CD14-positive monocyte (primary cell): ENCODE measurements at regions not wholly inside any gene's neighbourhood (a gene's known extent, or its start where the extent isn't known, plus 50 kb on each side); places are given as distances from the start of the nearest gene placed in this dataset.

Experiments used
- DNase-seq, 3 donors: peaks; one replicate each; pipeline ENCODE4 v3.0.0-alpha.2; 2011 to 2022
- H2AFZ ChIP-seq: 2 replicates; pipeline ENCODE4 v1.6.0; 2012; ENCODE audit warnings: mild to moderate bottlenecking, low read depth, low read length, inconsistent platforms; ENCODE audit not compliant: insufficient read depth, poor library complexity, severe bottlenecking
- H3K27ac ChIP-seq, 2 donors: 1 replicate in 1 of 2; 2 replicates in 1 of 2; pipeline ENCODE4 v1.5.1; 2012 to 2013; ENCODE audit warnings: low read length in 2 of 2, control low read depth in 1 of 2, inconsistent platforms in 1 of 2, low read depth in 1 of 2, mild to moderate bottlenecking in 1 of 2
- H3K27me3 ChIP-seq, 2 donors: one replicate each; pipeline versions ENCODE4 v1.6.0 to v1.6.1; 2011 to 2013; ENCODE audit warnings: low read length in 2 of 2; ENCODE audit not compliant: control insufficient read depth in 2 of 2, insufficient read depth in 2 of 2
- H3K36me3 ChIP-seq, 2 donors: replicated peaks in 1 of 2; 1 replicate in 1 of 2; 2 replicates in 1 of 2; pipeline versions ENCODE4 v1.5.1 to v1.6.1; 2012 to 2013; ENCODE audit warnings: low read length in 2 of 2, control low read depth in 1 of 2, inconsistent platforms in 1 of 2, mild to moderate bottlenecking in 1 of 2; ENCODE audit not compliant: insufficient read depth in 2 of 2, control insufficient read depth in 1 of 2
- H3K4me1 ChIP-seq, 2 donors: 1 replicate in 1 of 2; 2 replicates in 1 of 2; pipeline versions ENCODE4 v1.5.1 to v1.6.1; 2012 to 2013; ENCODE audit warnings: low read length in 2 of 2, control low read depth in 1 of 2, inconsistent platforms in 1 of 2, mild to moderate bottlenecking in 1 of 2, moderate library complexity in 1 of 2; ENCODE audit not compliant: insufficient read depth in 2 of 2, control insufficient read depth in 1 of 2
- H3K4me2 ChIP-seq: replicated peaks from 2 replicates; pipeline ENCODE3; 2012; ENCODE audit warnings: low read length, moderate library complexity, mild to moderate bottlenecking; ENCODE audit not compliant: poor library complexity, severe bottlenecking; ENCODE audit errors: extremely low read depth
- H3K4me3 ChIP-seq, 3 experiments: fragments of 200-600 bp in 1 of 3; sonication (generic) in 1 of 3; replicated peaks in 1 of 3; 1 replicate in 2 of 3; 2 replicates in 1 of 3; pipeline ENCODE4 v1.5.1; 2011 to 2013; ENCODE audit warnings: low read length in 3 of 3, mild to moderate bottlenecking in 3 of 3, control low read depth in 2 of 3, low read depth in 2 of 3, inconsistent platforms in 1 of 3, moderate library complexity in 1 of 3
- H3K79me2 ChIP-seq: 2 replicates; pipeline ENCODE4 v1.6.0; 2012; ENCODE audit warnings: mild to moderate bottlenecking, control low read depth, inconsistent platforms, low read length, moderate library complexity; ENCODE audit not compliant: insufficient read depth
- H3K9ac ChIP-seq: 2 replicates; pipeline ENCODE4 v1.6.0; 2017; ENCODE audit warnings: low read length, mild to moderate bottlenecking; ENCODE audit not compliant: insufficient read depth, poor library complexity, severe bottlenecking
- H3K9me3 ChIP-seq, 2 donors: replicated peaks in 1 of 2; 1 replicate in 1 of 2; 2 replicates in 1 of 2; pipeline versions ENCODE4 v1.5.1 to v1.6.1; 2012 to 2013; ENCODE audit warnings: low read length in 2 of 2, control low read depth in 1 of 2; ENCODE audit not compliant: control insufficient read depth in 1 of 2, insufficient read depth in 1 of 2
- H4K20me1 ChIP-seq: 2 replicates; pipeline ENCODE4 v1.6.0; 2012; ENCODE audit warnings: mild to moderate bottlenecking, low read length, control low read depth, moderate library complexity; ENCODE audit not compliant: insufficient read depth
- H3K27ac Mint-ChIP-seq, 7 donors: one replicate each; pipeline ENCODE4 v1.8.0; 2020; ENCODE audit warnings: mild to moderate bottlenecking in 7 of 7, mixed read lengths in 7 of 7, moderate library complexity in 6 of 7, inconsistent platforms in 2 of 7
- H3K27me3 Mint-ChIP-seq, 3 donors: one replicate each; pipeline ENCODE4 v1.8.0; 2021 to 2022; ENCODE audit warnings: low read depth in 3 of 3, mild to moderate bottlenecking in 3 of 3, mixed read lengths in 3 of 3, moderate library complexity in 3 of 3, inconsistent platforms in 1 of 3
- H3K36me3 Mint-ChIP-seq, 2 donors: one replicate each; pipeline ENCODE4 v1.8.0; 2020; ENCODE audit warnings: mixed read lengths in 2 of 2, inconsistent platforms in 1 of 2, mild to moderate bottlenecking in 1 of 2
- H3K4me1 Mint-ChIP-seq: one replicate; pipeline ENCODE4 v1.8.0; 2020; ENCODE audit warnings: mild to moderate bottlenecking, mixed read lengths
- H3K4me3 Mint-ChIP-seq, 2 donors: one replicate each; pipeline ENCODE4 v1.8.0; 2020; ENCODE audit warnings: mild to moderate bottlenecking in 2 of 2, mixed read lengths in 2 of 2, moderate library complexity in 1 of 2
- H3K9me3 Mint-ChIP-seq, 7 donors: one replicate each; pipeline ENCODE4 v1.8.0; 2020 to 2022; ENCODE audit warnings: mixed read lengths in 7 of 7, mild to moderate bottlenecking in 6 of 7, moderate library complexity in 6 of 7, inconsistent platforms in 2 of 7
- WGBS: methylation state at CpG from one replicate; pipeline ENCODE4 v1.1.5; 2013; ENCODE audit warnings: missing lambda C conversion rate; ENCODE audit not compliant: insufficient coverage; 5-methylcytosine and 5-hydroxymethylcytosine counted together
- intact Hi-C, 2 donors: fragments of 100-400 bp; cut with micrococcal nuclease; formaldehyde crosslinking; loops; one replicate each; pipeline versions ENCODE4 v1.15.0 to v1.15.1; 2023
- TF ChIP-seq, protein P1 (sequence below): fragments of 200-600 bp; IDR thresholded peaks from one replicate; pipeline ENCODE4 v1.8.0; 2022; ENCODE audit warnings: antibody characterized with exemption, mild to moderate bottlenecking

GRCh38 chr11:109033627-109034338 is 368.9 kb downstream of the DDX10 start:
- Histone ChIP-seq H3K9ac (no peak overlapping the region), H3K27ac (no peak overlapping the region), H2AFZ (no peak overlapping the region), H3K79me2 (no peaks in the 10 kb centered on the region), H4K20me1 (no peaks in the 10 kb centered on the region), H3K36me3 (no peaks in the 10 kb centered on the region), H3K27me3 (no peaks in the 10 kb centered on the region), H3K4me1 (no peaks in the 10 kb centered on the region), H3K4me2 (no peak overlapping the region), H3K4me3 (no peak overlapping the region), H3K9me3 (no peaks in the 10 kb centered on the region)
- no peak overlapping the region for H3K4me3 Mint-ChIP-seq
- TF ChIP-seq, protein P1, sequence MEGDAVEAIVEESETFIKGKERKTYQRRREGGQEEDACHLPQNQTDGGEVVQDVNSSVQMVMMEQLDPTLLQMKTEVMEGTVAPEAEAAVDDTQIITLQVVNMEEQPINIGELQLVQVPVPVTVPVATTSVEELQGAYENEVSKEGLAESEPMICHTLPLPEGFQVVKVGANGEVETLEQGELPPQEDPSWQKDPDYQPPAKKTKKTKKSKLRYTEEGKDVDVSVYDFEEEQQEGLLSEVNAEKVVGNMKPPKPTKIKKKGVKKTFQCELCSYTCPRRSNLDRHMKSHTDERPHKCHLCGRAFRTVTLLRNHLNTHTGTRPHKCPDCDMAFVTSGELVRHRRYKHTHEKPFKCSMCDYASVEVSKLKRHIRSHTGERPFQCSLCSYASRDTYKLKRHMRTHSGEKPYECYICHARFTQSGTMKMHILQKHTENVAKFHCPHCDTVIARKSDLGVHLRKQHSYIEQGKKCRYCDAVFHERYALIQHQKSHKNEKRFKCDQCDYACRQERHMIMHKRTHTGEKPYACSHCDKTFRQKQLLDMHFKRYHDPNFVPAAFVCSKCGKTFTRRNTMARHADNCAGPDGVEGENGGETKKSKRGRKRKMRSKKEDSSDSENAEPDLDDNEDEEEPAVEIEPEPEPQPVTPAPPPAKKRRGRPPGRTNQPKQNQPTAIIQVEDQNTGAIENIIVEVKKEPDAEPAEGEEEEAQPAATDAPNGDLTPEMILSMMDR = no peak
- intact Hi-C loops = no loop called here
- no peak for DNase-seq
- H3K9me3 Mint-ChIP-seq = peaks cover 0 to 8% (median 5%) of the 10 kb centered on the region in 7 donors
- no peak overlapping the region for H3K27ac Mint-ChIP-seq
- H3K36me3 Mint-ChIP-seq = no peaks in the 10 kb centered on the region
- no CpG with 5 or more reads among the region's 2 CpGs for WGBS
- no peaks in the 10 kb centered on the region for H3K4me1 Mint-ChIP-seq
- H3K27me3 Mint-ChIP-seq = peaks cover 0 to 4% (median 1%) of the 10 kb centered on the region in 3 donors

DNA sequence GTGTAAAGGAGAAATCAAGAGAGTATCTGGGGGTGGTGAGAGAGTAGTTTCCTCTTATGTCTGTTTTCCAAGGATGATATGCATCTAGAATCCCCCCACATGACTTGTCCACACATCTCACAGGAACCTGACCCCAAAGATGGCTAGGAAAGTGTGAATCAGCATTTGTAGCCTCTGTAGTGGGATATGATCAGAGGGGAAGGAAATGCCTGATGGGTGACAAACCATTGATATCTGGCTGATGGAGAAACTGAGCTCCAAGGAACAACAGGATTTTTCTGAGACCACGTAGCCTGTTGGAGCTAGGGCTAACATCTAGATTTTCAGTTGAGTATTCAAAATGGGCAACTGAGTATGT is 369.4 kb downstream of the DDX10 start:
- Histone ChIP-seq H3K4me2 (no peak overlapping the region), H3K27ac (no peak overlapping the region), H3K79me2 (no peaks in the 10 kb centered on the region), H4K20me1 (no peaks in the 10 kb centered on the region), H3K4me1 (no peaks in the 10 kb centered on the region), H3K4me3 (no peak overlapping the region), H3K27me3 (no peaks in the 10 kb centered on the region), H3K9ac (no peak overlapping the region), H2AFZ (no peak overlapping the region), H3K9me3 (no peaks in the 10 kb centered on the region), H3K36me3 (no peaks in the 10 kb centered on the region)
- peaks cover 0 to 4% (median 1%) of the 10 kb centered on the region in 3 donors for H3K27me3 Mint-ChIP-seq
- no peaks in the 10 kb centered on the region for H3K36me3 Mint-ChIP-seq
- DNase-seq = no peak
- peak overlapping the region in 1 of 7 donors; percentile 53 for H3K27ac Mint-ChIP-seq
- no peak overlapping the region for H3K4me3 Mint-ChIP-seq
- peaks cover 0 to 8% (median 5%) of the 10 kb centered on the region in 7 donors for H3K9me3 Mint-ChIP-seq
- intact Hi-C loops = no loop called here
- H3K4me1 Mint-ChIP-seq = no peaks in the 10 kb centered on the region
- 100% methylated on average over 1 of the region's 1 CpG for WGBS
- TF ChIP-seq, protein P1 = no peak
